SIG-M5 (cell line): ENCODE measurements at regions not wholly inside any gene's neighbourhood (a gene's known extent, or its start where the extent isn't known, plus 50 kb on each side); places are given as distances from the start of the nearest gene placed in this dataset.
"Not testable (repeated sequence)": the region's sequence is repeated elsewhere in the genome, so short reads cannot be mapped to it uniquely, and the experiment has no call there.

ENCODE experiments used
- DNase-seq: peaks from one replicate; lab custom pipeline; 2025; lab: John Stamatoyannopoulos, UW

DNA sequence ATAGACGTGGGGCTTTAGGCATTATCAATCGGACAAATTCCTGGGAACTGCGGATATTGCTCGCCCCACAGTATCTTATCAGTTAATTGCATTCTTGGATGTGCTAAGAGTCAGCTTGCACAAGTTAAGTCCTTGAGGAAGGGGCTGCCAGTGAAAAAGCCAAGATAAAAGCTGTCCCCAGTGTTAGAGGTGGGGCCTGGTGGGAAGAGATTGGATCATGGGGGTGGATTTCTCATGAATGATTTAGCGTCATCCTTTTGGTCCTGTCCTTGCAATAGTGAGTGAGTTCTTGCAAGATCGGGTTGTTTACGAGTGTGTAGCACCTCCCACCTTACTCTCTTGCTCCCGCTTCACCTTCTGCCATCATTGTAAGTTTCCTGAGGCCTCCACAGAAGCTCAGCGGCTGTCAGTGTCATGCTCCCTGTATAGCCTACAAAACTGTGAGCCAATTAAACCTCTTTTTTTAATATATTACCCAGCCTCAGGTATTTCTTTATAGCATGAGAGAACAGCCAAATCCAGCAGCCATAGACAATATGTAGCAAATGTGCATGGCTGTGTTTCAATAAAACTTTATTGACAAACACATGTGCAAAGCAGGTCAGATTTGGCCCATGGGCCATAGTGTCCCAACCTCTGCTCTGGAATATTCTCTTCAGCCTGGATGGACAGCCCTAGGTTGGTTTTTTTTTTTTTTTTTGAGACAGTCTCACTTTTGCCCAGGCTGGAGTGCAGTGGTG lies 189.2 kb downstream of the OTOP1 start:
- DNase-seq = not testable (repeated sequence)

DNA sequence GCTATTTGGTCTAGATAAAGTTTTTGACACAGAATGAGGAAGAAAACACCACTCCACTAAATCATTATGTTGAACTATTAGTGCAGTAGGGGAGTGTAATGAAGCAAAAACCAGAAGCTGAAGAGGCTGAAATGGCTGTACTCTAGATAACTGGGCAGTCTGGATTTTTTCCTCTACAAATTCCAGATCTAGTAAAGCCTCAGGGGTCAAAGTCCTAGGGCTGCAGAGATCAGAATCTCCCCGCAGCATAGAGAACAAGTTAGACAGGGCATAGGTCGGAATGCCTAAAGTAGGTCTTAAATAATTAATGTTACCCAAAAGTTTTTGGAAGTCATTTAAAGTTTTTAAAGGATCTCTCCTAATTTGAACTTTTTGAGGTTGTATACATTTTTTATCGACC lies 180.9 kb downstream of the OTOP1 start:
- DNase-seq = not testable (repeated sequence)

DNA sequence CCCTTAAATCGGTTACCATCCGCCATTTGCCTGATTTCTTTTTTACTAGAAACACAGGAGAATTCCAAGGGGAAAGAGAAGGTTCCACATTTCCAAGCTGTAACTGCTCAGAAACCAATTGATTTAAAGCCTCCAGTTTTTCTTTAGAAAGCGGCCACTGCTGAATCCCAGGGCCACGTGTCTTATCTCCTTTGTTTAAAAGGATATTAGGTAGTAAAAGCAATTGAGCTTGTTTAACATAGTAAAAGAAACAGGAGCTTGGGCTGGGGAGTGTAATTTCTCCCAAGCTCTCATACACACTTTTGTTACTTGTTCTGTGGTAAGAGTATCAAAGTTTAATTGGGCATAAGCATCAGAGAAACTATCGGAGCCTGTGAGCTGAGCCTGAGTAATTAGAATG lies 180.0 kb downstream of the OTOP1 start:
- DNase-seq = not testable (repeated sequence)

DNA sequence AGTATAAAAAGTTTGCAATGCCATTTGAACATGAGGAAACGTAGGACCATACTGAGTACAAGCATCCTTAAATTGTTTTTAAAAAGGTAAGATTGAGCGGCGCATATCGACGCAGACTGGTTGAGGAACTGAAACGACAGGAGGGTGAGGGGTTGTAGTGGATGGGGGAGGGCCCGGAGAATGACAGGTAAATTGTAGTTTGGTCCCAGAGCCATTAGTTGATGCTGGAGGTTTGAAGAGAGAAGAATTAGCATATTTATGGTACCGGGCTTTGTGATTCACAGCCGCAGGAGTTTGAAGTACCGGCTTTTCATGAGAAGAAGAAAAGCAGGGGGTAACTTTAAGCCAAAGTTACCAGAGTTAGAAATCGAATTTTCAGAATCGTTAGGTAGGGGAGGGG lies 179.5 kb downstream of the OTOP1 start:
- DNase-seq = not testable (repeated sequence)

GRCh38 chr4:4048227-4048626 lies 178.5 kb downstream of the OTOP1 start:
- DNase-seq = not testable (repeated sequence)

- DNase-seq = not testable (repeated sequence)
Measured at GRCh38 chr4:4050781-4051180, 175.9 kb downstream of the OTOP1 start.

- DNase-seq = not testable (repeated sequence)
Measured at GRCh38 chr4:4052933-4053332, 173.8 kb downstream of the OTOP1 start.

GRCh38 chr4:4057226-4057625 lies 169.5 kb downstream of the OTOP1 start:
- DNase-seq = not testable (repeated sequence)

DNA sequence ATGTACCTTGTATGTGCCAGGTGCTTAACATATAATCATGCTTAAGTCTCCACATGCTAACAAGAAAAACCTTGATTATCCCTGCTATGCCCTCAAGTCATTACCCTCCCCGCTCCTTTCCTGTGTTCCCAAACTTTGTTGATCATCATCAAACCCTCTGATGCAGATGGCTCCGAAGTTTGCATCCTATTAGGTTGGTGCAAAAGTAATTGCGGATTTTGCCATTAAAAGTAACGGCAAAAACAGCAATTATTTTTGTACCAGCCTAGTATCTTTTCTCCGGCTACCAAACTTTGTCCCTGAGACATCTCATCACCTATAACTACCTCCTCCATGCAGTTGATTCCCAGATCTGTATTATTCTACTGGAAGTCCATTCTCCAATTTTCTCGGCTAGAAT lies 142.6 kb downstream of the OTOP1 start:
- not testable (repeated sequence) for DNase-seq

DNA sequence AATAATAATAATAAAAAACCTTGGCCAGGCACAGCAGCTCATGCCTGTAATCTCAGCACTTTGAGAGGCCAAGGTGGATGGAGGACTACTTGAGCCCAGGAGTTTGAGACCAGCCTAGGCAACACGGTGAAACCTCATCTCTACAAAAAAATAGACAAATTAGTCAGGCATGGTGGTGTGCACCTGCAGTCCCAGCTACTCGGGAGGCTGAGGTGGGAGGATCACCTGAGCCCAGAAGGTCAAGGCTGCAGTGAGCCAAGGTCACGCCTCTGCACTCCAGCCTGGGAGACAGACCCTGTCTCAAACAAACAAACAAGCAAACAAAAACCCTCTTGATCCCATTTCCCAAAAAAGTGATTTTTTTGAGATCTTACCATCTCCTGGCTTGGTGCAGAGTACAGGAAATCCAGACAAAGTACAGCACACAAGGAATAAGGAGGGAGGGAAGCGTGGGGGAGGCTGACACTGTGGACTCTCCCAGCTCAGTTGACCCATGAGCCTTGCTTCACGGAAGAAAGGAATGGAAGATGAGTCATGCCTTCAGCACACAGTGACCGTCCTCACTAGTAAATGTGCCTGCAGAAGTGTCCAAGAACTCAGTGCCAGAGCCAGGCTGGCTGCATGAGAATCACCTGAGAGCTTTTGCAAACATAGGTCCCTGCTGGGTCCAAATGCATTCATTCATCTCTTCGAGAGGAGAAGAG lies 136.9 kb downstream of the OTOP1 start:
- not testable (repeated sequence) for DNase-seq

- DNase-seq = not testable (repeated sequence)
Measured at GRCh38 chr4:4090720-4091119, 136.0 kb downstream of the OTOP1 start.

DNA sequence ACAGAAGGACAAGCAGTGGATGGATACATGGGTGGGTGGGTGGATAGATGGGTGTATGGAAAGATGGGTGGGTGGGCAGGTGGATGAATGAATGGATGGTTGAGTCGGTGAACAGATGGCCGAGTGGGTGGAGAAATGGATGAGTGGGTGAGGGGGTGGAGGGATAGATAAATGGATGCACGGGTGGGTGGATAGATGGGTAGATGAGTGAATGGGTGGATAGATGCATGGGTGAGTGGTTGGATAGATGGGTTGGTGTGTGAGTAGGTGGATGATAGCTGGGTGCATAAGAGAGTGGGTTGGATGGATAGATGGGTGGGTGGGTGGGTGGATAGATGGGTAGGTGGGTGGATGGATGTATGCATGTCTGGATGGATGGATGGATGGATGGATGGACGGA lies 134.6 kb downstream of the OTOP1 start:
- DNase-seq = not testable (repeated sequence)

- not testable (repeated sequence) for DNase-seq
Measured at GRCh38 chr4:4099610-4100009, 127.1 kb downstream of the OTOP1 start.

GRCh38 chr4:4106923-4107322 lies 119.8 kb downstream of the OTOP1 start:
- not testable (repeated sequence) for DNase-seq

- DNase-seq = not testable (repeated sequence)
Measured at GRCh38 chr4:4107411-4108107, 119.2 kb downstream of the OTOP1 start.

DNA sequence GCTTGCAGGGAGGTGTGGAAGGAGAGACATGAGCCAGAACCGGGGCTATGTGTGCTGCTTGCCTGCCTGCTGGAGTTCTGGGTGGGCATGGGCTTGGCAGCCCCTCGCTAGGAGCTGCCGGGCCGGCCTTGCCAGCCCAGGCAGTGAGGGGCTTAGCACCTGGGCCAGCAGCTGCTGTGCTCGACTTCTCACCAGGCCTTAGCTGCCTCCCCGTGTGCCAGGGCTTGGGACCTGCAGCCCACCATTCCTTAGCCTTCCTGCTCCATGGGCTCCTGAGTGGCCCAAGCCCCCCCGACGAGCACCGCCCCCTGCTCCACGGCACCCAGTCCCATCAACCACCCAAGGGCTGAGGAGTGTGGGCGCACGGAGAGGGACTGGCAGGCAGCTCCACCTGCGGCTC lies 111.3 kb downstream of the OTOP1 start:
- DNase-seq = not testable (repeated sequence)

- not testable (repeated sequence) for DNase-seq
Measured at GRCh38 chr4:4116901-4117300, 109.8 kb downstream of the OTOP1 start.

DNA sequence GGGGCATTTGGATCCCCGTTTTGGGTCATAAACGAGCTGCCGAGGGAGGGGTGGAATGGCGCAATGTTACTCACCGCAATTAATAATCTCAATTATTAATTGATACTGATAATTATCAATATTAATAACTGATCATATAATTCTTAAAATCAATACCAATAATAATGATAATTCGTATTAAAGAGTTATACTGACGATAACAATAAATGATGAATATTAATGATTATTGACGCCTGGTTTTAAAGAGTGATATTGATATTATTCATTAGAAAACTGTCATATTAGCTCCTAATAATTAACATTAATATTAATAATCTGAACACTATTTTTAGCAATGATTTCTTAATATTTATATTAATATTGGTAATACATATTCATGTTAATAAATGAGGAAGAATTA lies 92.4 kb downstream of the OTOP1 start:
- not testable (repeated sequence) for DNase-seq

DNA sequence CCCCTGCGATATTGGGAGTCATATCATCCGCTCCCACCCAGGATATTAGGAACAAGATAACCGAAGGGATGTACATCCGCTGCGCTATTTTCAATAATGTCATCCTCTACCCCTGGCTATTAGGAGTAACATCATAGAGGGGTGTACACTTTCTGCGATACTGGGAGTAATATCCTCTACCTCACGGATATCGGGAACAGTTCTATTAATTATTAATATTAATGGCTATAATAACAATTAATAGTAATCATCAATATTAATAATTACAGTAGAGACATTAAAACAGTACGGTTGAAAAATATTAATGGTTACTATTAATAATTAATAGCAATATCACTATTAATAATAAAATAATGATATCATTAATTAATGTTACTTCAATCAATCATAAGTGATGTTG lies 90.1 kb downstream of the OTOP1 start:
- not testable (repeated sequence) for DNase-seq
